Karpas-422 (cell line): ENCODE measurements at regions not wholly inside any gene's neighbourhood (a gene's known extent, or its start where the extent isn't known, plus 50 kb on each side); places are given as distances from the start of the nearest gene placed in this dataset.
A peak's percentile ranks its signal among the peaks of the same experiment; 100 is the strongest.
"Not testable (repeated sequence)": the region's sequence is repeated elsewhere in the genome, so short reads cannot be mapped to it uniquely, and the experiment has no call there.

Source experiments
- DNase-seq: peaks from one replicate; pipeline ENCODE4 v3.0.0-alpha.2; 2015
- H2AFZ ChIP-seq: fragments of 200-600 bp; sonication (generic); 2 replicates; pipeline ENCODE4 v1.6.1; 2014; ENCODE audit warnings: antibody characterized with exemption, low read length, mixed read lengths
- H3K27ac ChIP-seq: fragments of 200-600 bp; sonication (generic); 2 replicates; pipeline ENCODE4 v1.5.1; 2014; ENCODE audit warnings: mild to moderate bottlenecking, low read length, moderate library complexity
- H3K27me3 ChIP-seq: fragments of 200-600 bp; sonication (generic); 2 replicates; pipeline ENCODE4 v1.6.1; 2014; ENCODE audit warnings: low read length, mixed read lengths
- H3K36me3 ChIP-seq: fragments of 200-600 bp; sonication (generic); 2 replicates; pipeline ENCODE4 v1.6.1; 2014; ENCODE audit warnings: low read length, mixed read lengths; ENCODE audit not compliant: insufficient read depth
- H3K4me1 ChIP-seq: fragments of 200-600 bp; sonication (generic); 2 replicates; pipeline ENCODE4 v1.6.1; 2014; ENCODE audit warnings: mild to moderate bottlenecking, low read length, mixed read lengths
- H3K4me2 ChIP-seq: fragments of 200-600 bp; sonication (generic); 2 replicates; pipeline ENCODE4 v1.6.1; 2014; ENCODE audit warnings: low read length, low read depth, mild to moderate bottlenecking; ENCODE audit not compliant: poor library complexity, severe bottlenecking
- H3K4me3 ChIP-seq: fragments of 200-600 bp; sonication (generic); 2 replicates; pipeline ENCODE4 v1.5.1; 2014; ENCODE audit warnings: mild to moderate bottlenecking, antibody characterized with exemption, low read length, mixed read lengths
- H3K79me2 ChIP-seq: fragments of 200-600 bp; sonication (generic); 2 replicates; pipeline ENCODE4 v1.6.1; 2014; ENCODE audit warnings: mild to moderate bottlenecking, low read length, mixed read lengths
- H3K9ac ChIP-seq: fragments of 200-600 bp; sonication (generic); 2 replicates; pipeline ENCODE4 v1.6.0; 2014; ENCODE audit warnings: low read length
- H3K9me2 ChIP-seq: fragments of 200-600 bp; sonication (generic), shearing (Covaris generic); replicated peaks from 2 replicates; pipeline ENCODE4 v1.6.0; 2014; ENCODE audit warnings: mild to moderate bottlenecking, low read length, moderate library complexity; ENCODE audit not compliant: insufficient read depth
- H3K9me3 ChIP-seq: fragments of 300-700, 200-600 bp; sonication (generic); 2 replicates; pipeline ENCODE4 v1.6.1; 2014; ENCODE audit warnings: low read length, mixed read lengths
- H4K20me1 ChIP-seq: fragments of 200-600 bp; sonication (generic); 2 replicates; pipeline ENCODE4 v1.6.1; 2014; ENCODE audit warnings: mild to moderate bottlenecking, antibody characterized with exemption, low read length, low read depth; ENCODE audit not compliant: insufficient read depth

GRCh38 chr2:176415937-176416499, 146.8 kb downstream of the MTX2 start:
- Histone ChIP-seq H3K79me2 (no peaks in the 10 kb centered on the region), H4K20me1 (no peaks in the 10 kb centered on the region), H3K4me2 (no peak overlapping the region), H3K9me2 (no peaks in the 10 kb centered on the region), H3K36me3 (no peaks in the 10 kb centered on the region), H3K9ac (no peak overlapping the region), H3K27me3 (no peaks in the 10 kb centered on the region), H3K9me3 (no peaks in the 10 kb centered on the region), H3K4me3 (no peak overlapping the region), H3K27ac (no peak overlapping the region), H2AFZ (no peak overlapping the region), H3K4me1 (peaks cover 9% of the 10 kb centered on the region)
- peak; percentile 40 for DNase-seq

DNA sequence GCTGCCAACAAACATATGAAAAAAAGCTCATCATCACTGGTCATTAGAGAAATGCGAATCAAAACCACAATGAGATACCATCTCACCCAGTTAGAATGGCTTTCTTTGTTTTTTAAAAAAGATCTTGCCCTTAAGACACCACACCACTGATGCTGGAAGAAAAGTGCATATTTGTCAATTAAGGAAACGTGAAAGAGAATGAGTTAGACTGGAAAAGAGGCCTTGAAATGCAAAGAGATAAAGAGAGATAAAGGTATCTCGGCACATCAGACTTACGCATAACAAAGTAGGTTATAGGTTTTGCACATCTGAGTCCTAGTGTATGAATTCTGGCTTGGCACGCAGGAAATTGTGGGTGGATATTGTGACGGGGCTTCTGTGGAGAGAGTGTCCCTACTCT, 149.5 kb downstream of the MTX2 start:
- Histone ChIP-seq H2AFZ (no peak overlapping the region), H3K36me3 (no peaks in the 10 kb centered on the region), H3K79me2 (no peaks in the 10 kb centered on the region), H3K9ac (no peak overlapping the region), H3K4me2 (no peak overlapping the region), H4K20me1 (no peaks in the 10 kb centered on the region), H3K27me3 (no peaks in the 10 kb centered on the region), H3K9me3 (no peaks in the 10 kb centered on the region), H3K27ac (no peak overlapping the region), H3K4me1 (peaks cover 9% of the 10 kb centered on the region), H3K4me3 (no peak overlapping the region), H3K9me2 (no peaks in the 10 kb centered on the region)
- DNase-seq: no peak

GRCh38 chr2:176419591-176420071, 150.4 kb downstream of the MTX2 start:
- Histone ChIP-seq H3K4me3 (no peak overlapping the region), H3K9me3 (no peaks in the 10 kb centered on the region), H3K9me2 (no peaks in the 10 kb centered on the region), H2AFZ (no peak overlapping the region), H3K79me2 (no peaks in the 10 kb centered on the region), H3K27me3 (no peaks in the 10 kb centered on the region), H3K36me3 (no peaks in the 10 kb centered on the region), H3K4me2 (no peak overlapping the region), H3K27ac (no peak overlapping the region), H3K4me1 (peaks cover 9% of the 10 kb centered on the region), H4K20me1 (no peaks in the 10 kb centered on the region), H3K9ac (no peak overlapping the region)
- peak; percentile 10 for DNase-seq

GRCh38 chr2:176421297-176422050, 152.2 kb downstream of the MTX2 start:
- Histone ChIP-seq H3K79me2 (no peaks in the 10 kb centered on the region), H3K9me3 (no peaks in the 10 kb centered on the region), H3K9ac (no peak overlapping the region), H3K4me3 (no peak overlapping the region), H3K4me1 (peaks cover 1% of the 10 kb centered on the region; the same call in 1 of the 2 replicates), H4K20me1 (no peaks in the 10 kb centered on the region), H2AFZ (no peak overlapping the region), H3K36me3 (no peaks in the 10 kb centered on the region), H3K27me3 (no peaks in the 10 kb centered on the region), H3K4me2 (no peak overlapping the region), H3K27ac (no peak overlapping the region), H3K9me2 (no peaks in the 10 kb centered on the region)
- DNase-seq: no peak

DNA sequence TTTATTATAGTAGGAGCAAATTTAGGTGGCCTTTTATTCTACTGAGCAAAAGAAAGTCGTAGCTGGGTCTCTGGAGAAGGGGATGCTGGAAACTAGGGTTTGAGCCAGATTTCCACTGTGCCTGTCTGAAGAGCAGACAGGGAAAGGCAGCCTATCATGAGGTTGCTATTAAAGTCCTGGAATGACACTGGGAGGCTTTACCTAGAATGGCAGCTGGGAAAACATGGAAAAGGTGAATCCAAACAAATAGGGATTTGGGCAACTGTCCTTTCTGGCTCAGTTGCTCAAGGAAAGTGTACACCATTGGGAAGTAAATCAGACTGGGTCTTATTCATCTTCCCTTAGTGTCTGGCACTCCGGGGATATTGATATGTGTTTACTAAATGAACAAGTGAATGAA, 154.6 kb downstream of the MTX2 start:
- DNase-seq: no peak
- peaks cover 3% of the 10 kb centered on the region for H3K4me1 ChIP-seq
- no peaks in the 10 kb centered on the region for H3K36me3 ChIP-seq
- no peaks in the 10 kb centered on the region for H3K9me2 ChIP-seq
- H3K9ac ChIP-seq: no peak overlapping the region
- H3K4me3 ChIP-seq: no peak overlapping the region
- no peak overlapping the region for H3K4me2 ChIP-seq
- H3K79me2 ChIP-seq: no peaks in the 10 kb centered on the region
- H2AFZ ChIP-seq: no peak overlapping the region
- H4K20me1 ChIP-seq: no peaks in the 10 kb centered on the region
- H3K27me3 ChIP-seq: no peaks in the 10 kb centered on the region
- no peaks in the 10 kb centered on the region for H3K9me3 ChIP-seq
- H3K27ac ChIP-seq: no peak overlapping the region

- Histone ChIP-seq H4K20me1 (no peaks in the 10 kb centered on the region), H3K36me3 (no peaks in the 10 kb centered on the region), H3K9me2 (no peaks in the 10 kb centered on the region), H3K79me2 (no peaks in the 10 kb centered on the region), H3K9ac (no peak overlapping the region), H3K27ac (no peak overlapping the region), H3K4me3 (no peak overlapping the region), H3K4me1 (peaks cover 4% of the 10 kb centered on the region), H3K4me2 (no peak overlapping the region), H3K9me3 (0 out of 2 replicates have a peak, but pooled peaks cover 3% of the 10 kb centered on the region), H2AFZ (0 out of 2 replicates have a peak overlapping the region, but pooled peaks have one; percentile 18), H3K27me3 (no peaks in the 10 kb centered on the region)
- DNase-seq: peak; percentile 29
Measured at GRCh38 chr2:176424746-176425145, 155.5 kb downstream of the MTX2 start.

DNA sequence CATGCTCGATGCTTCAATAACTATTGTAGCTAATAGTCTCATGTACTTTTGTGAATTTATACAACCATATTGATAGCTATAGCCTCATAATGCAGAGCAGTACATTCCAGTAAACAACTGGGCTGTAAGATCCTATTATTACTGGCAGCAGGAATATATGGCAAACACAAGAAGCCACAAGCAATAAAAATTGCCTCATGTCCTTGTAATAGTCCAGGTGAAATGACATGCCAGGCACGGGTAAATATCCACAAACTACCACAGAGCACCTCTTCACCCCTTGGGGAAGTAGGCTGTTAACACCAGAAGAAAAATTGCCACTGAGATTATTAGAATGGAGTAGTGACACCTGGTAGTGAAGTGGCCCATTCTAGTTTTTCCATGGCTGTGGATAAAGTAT, 158.3 kb downstream of the MTX2 start:
- peak; percentile 9 for DNase-seq
- Histone ChIP-seq H3K9ac (no peak overlapping the region), H3K4me1 (peaks cover 4% of the 10 kb centered on the region), H3K27ac (no peak overlapping the region), H3K9me3 (0 out of 2 replicates have a peak, but pooled peaks cover 3% of the 10 kb centered on the region), H2AFZ (no peak overlapping the region), H3K4me3 (no peak overlapping the region), H3K4me2 (no peak overlapping the region), H3K79me2 (no peaks in the 10 kb centered on the region), H3K27me3 (no peaks in the 10 kb centered on the region), H3K9me2 (no peaks in the 10 kb centered on the region), H3K36me3 (no peaks in the 10 kb centered on the region), H4K20me1 (no peaks in the 10 kb centered on the region)

DNA sequence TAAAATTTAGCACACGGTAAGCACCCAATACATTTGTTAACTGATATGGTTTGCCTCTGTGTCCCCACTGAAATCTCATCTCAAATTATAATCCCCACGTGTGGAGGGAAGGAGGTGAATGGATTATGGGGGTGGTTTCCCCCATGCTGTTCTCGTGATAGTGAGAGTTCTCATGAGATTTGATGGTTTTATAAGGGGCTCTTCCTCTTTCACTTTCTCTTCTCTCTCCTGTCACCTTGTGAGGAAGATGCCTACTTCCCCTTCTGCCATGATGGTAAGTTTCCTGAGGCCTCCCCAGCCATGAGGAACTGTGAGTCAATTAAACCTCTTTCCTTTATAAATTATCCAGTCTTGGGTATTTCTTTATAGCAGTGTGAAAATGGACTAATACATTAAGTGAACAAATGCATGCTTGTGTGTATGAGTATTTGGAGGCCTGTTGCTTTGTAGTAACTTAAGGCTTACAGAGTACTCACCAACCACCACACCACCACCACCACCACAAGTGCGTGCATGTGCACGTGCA, 159.8 kb downstream of the MTX2 start:
- not testable (repeated sequence) for H3K9ac ChIP-seq, H3K36me3 ChIP-seq, H3K27ac ChIP-seq, H3K79me2 ChIP-seq, H3K9me3 ChIP-seq, H4K20me1 ChIP-seq, H3K9me2 ChIP-seq, H3K4me1 ChIP-seq, H3K27me3 ChIP-seq
- Histone ChIP-seq H3K4me2 (peak overlapping the region; percentile 25), H2AFZ (peak overlapping the region; percentile 73), H3K4me3 (peak overlapping the region; percentile 21)
- DNase-seq: peak; percentile 80
